K562 (cell line): ENCODE measurements at regions not wholly inside any gene's neighbourhood (a gene's known extent, or its start where the extent isn't known, plus 50 kb on each side); places are given as distances from the start of the nearest gene placed in this dataset.

ENCODE experiments used
- BDP1 ChIP-seq: IDR thresholded peaks from 3 replicates; pipeline ENCODE4 v1.6.1; 2011; ENCODE audit not compliant: insufficient read length, insufficient read depth
- BRD9 ChIP-seq: fragments of 450-650 bp; IDR thresholded peaks from 2 replicates; pipeline ENCODE4 v1.6.1; 2018; ENCODE audit warnings: low read depth; ENCODE audit not compliant: partially characterized antibody
- CC2D1A ChIP-seq: fragments of 450-650 bp; IDR thresholded peaks from 2 replicates; pipeline ENCODE4 v1.6.1; 2017; ENCODE audit warnings: mild to moderate bottlenecking
- DACH1 ChIP-seq: fragments of 450-650 bp; IDR thresholded peaks from 2 replicates; pipeline ENCODE4 v1.6.1; 2018; ENCODE audit not compliant: partially characterized antibody
- GABPB1 ChIP-seq: sonication (generic); formaldehyde crosslinking; IDR thresholded peaks from 2 replicates; pipeline ENCODE4 v1.8.0; 2022; ENCODE audit warnings: mild to moderate bottlenecking, missing genetic modification reagents
- GATAD2B ChIP-seq: fragments of 450-650 bp; IDR thresholded peaks from 2 replicates; pipeline ENCODE4 v1.6.1; 2017; ENCODE audit warnings: mild to moderate bottlenecking, borderline replicate concordance
- HMBOX1 ChIP-seq: sonication (generic); IDR thresholded peaks from 2 replicates; pipeline ENCODE4 v1.6.1; 2016
- IRF2 ChIP-seq: sonication (generic); formaldehyde crosslinking; IDR thresholded peaks from 2 replicates; pipeline ENCODE4 v1.8.1; 2022; ENCODE audit warnings: mild to moderate bottlenecking, missing genetic modification reagents
- MYBL2 ChIP-seq, 2 experiments: fragments of 450-650 bp in 1 of 2; sonication (generic) in 1 of 2; formaldehyde crosslinking in 1 of 2; IDR thresholded peaks; 2 replicates each; pipeline versions ENCODE4 v1.6.1 to v1.8.1; 2017 to 2022; ENCODE audit warnings: borderline replicate concordance in 1 of 2, inconsistent platforms in 1 of 2, low read depth in 1 of 2, mild to moderate bottlenecking in 1 of 2, missing genetic modification reagents in 1 of 2, moderate library complexity in 1 of 2
- NONO ChIP-seq, 2 experiments: fragments of 200-400 bp in 1 of 2; fragments of 450-650 bp in 1 of 2; formaldehyde crosslinking in 1 of 2; IDR thresholded peaks; 2 replicates each; pipeline ENCODE4 v1.6.1; 2017; ENCODE audit warnings: low read depth in 2 of 2, mild to moderate bottlenecking in 2 of 2, moderate library complexity in 2 of 2, low read length in 1 of 2
- POLR2AphosphoS5 ChIP-seq: IDR thresholded peaks from 2 replicates; pipeline ENCODE4 v1.6.1; 2011; ENCODE audit warnings: mild to moderate bottlenecking, low read depth, low read length, moderate library complexity; ENCODE audit not compliant: control insufficient read depth, insufficient read depth
- POLR2B ChIP-seq: fragments of 450-650 bp; IDR thresholded peaks from 2 replicates; pipeline ENCODE4 v1.6.1; 2018; ENCODE audit warnings: low read depth; ENCODE audit not compliant: partially characterized antibody
- POLR3G ChIP-seq: IDR thresholded peaks from 2 replicates; pipeline ENCODE4 v1.6.1; 2011; ENCODE audit not compliant: insufficient read length, insufficient replicate concordance; ENCODE audit errors: extremely low read depth
- RBM39 ChIP-seq: fragments of 200-400 bp; formaldehyde crosslinking; optimal IDR thresholded peaks from 2 replicates; pipeline ENCODE3; 2018; ENCODE audit warnings: low read depth, low read length
- RCOR1 ChIP-seq, 2 experiments: IDR thresholded peaks; 2 replicates each; pipeline ENCODE4 v1.6.1; 2012; ENCODE audit warnings: low read depth in 2 of 2, low read length in 2 of 2, borderline replicate concordance in 1 of 2, improper control_type of control experiment in 1 of 2
- SAFB ChIP-seq: fragments of 200-400 bp; formaldehyde crosslinking; IDR thresholded peaks from 2 replicates; pipeline ENCODE4 v1.6.1; 2017; ENCODE audit warnings: low read depth, low read length, borderline replicate concordance
- ZNF699 ChIP-seq: fragments of 250-450 bp; sonication (Bioruptor Pico); IDR thresholded peaks from 2 replicates; pipeline ENCODE4 v1.8.0; 2021; ENCODE audit warnings: mild to moderate bottlenecking, moderate library complexity; ENCODE audit not compliant: insufficient replicate concordance
- ZNF75A ChIP-seq: fragments of 450-650 bp; formaldehyde crosslinking; IDR thresholded peaks from 2 replicates; pipeline ENCODE4 v1.4.0; 2020; ENCODE audit warnings: mild to moderate bottlenecking

- TF ChIP-seq POLR3G: no peak
- peak; percentile 61 for TF ChIP-seq MYBL2 (IDR thresholded peaks at IDR 0.05; ENCODE audit: low read depth)
- TF ChIP-seq MYBL2 (CRISPR knock-in tag; IDR thresholded peaks at IDR 0.05; ENCODE audit: borderline replicate concordance): no peak
- no peak for TF ChIP-seq DACH1
- TF ChIP-seq IRF2 (CRISPR knock-in tag): no peak
- no peak for TF ChIP-seq POLR2B
- TF ChIP-seq RCOR1 (IDR thresholded peaks at IDR 0.05; ENCODE audit: borderline replicate concordance in 1 of 2, low read depth in 2 of 2, low read length in 2 of 2): peak in 1 of 2 experiments; percentile 30; a peak in 1 of 4 replicates
- TF ChIP-seq ZNF75A (CRISPR knock-in tag): no peak
- no peak for TF ChIP-seq SAFB
- TF ChIP-seq BRD9: peak; percentile 18
- no peak for TF ChIP-seq ZNF699
- no peak for TF ChIP-seq BDP1
- 0 out of 2 replicates have a peak, but pooled peaks have one; percentile 26 for TF ChIP-seq CC2D1A
- no peak for TF ChIP-seq GATAD2B
- TF ChIP-seq HMBOX1: 0 out of 2 replicates have a peak, but pooled peaks have one; percentile 34
- peak; percentile 49; the same call in 1 of the 2 replicates for TF ChIP-seq POLR2AphosphoS5
- no peak for TF ChIP-seq GABPB1 (CRISPR knock-in tag)
- no peak for TF ChIP-seq NONO (IDR thresholded peaks at IDR 0.05; ENCODE audit: low read depth in 2 of 2, low read length in 1 of 2)
- no peak for TF ChIP-seq RBM39
Observed at GRCh38 chr3:20904671-20905070, 718.7 kb upstream of the SGO1 start (continued).
